Stimulated activated naive CD4-positive, alpha-beta T cell (primary cell): ENCODE measurements at regions not wholly inside any gene's neighbourhood (a gene's known extent, or its start where the extent isn't known, plus 50 kb on each side); places are given as distances from the start of the nearest gene placed in this dataset.

ENCODE experiments used
- DNase-seq, 6 experiments: peaks; one replicate each; lab custom pipeline; 2025; lab: John Stamatoyannopoulos, UW

DNA sequence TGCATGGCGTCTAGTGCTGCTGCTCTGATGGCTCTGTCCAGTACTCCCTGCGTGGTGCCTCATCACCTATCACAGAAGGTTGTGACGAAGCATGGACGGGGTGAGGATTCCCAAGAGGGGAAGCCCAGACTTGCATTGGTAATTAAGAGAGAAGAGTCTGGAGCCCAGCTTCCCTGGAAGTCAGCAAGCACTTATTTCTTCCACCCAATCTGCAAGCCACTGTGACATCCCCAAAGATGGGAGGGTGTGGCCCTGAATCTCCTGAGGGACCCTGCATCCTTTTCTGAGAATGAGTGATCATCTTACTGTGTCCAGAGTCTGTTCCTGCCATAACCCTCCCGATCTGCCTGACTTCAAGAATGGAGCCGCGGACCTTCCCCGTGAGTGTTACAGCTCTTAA, 166.7 kb downstream of the PTPN20 start:
- no peak for DNase-seq

DNA sequence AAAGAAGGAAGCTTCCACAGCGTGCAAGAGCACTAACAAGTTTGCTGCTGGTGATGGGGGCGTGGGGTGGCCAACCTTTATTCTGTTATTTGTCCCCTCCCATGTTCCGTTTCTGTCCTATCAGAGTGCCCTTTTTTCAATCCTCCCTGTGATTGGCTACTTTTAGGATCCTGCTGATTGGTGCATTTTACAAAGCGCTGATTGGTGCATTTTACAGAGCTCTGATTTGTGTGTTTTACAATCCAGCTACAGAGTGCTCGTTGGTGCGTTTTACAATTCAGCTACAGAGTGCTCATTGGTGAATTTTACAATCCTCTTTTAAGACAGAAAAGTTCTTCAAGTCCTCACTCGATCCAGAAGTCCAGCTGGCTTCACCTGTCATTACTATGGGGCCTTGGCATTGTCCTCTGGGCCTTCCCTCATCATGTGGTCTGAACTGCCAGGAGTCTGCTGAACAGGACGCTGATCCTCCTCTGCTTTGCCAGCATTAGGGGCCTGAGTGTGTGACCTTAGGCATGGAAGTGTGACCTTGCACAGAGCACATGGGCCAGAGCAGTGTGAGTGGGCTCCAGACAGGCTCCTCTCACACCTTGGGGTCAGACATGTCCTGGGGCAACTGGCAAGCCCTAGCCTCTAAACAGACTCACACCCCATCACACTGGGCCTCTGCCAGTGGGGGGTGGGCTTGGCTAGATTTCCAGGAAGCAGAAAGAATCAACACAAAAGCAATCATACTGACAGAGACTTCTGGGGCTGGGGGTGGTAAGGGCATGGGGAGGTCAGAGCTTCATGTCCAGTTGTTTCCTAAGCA, 167.4 kb downstream of the PTPN20 start:
- DNase-seq, result no peak

DNA sequence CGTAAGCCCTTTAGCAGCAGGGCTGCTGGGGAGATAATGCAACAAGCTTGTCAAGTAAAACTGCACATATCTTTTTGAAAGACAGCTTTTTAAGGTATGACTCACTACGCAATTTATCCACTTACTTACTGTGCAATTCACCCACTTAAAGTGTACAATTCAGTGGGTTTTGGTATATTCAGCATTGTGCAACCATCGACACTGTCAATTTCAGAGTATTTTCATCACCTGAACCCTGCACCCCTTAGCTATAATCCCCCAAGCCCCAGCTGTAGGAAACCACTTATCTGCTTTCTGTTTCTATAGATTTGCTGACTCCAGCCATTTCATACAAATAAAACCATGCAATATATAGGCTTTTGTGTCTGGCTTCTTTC, 168.0 kb downstream of the PTPN20 start:
- DNase-seq, result no peak

DNA sequence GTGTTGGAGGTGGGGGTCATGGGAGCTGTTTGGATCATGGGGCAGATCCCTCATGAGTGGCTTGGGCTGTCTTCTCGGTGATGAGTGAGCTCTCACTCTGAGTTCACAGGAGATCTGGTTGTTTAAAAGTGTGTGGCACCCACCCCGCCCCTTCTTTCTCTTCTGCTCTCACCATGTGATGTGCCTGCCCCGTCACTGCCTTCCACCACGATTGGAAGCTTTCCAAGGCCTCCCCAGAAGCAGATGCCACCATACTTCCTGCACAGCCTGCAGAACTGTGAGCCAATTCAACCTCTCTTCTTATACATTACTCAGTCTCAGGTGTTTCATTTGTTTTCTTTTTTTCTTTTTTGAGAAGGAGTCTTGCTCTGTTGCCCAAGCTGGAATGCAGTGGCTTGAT, 170.0 kb downstream of the PTPN20 start:
- peak in 4 of 6 experiments; percentile 3 to 35 (median 16) for DNase-seq

DNA sequence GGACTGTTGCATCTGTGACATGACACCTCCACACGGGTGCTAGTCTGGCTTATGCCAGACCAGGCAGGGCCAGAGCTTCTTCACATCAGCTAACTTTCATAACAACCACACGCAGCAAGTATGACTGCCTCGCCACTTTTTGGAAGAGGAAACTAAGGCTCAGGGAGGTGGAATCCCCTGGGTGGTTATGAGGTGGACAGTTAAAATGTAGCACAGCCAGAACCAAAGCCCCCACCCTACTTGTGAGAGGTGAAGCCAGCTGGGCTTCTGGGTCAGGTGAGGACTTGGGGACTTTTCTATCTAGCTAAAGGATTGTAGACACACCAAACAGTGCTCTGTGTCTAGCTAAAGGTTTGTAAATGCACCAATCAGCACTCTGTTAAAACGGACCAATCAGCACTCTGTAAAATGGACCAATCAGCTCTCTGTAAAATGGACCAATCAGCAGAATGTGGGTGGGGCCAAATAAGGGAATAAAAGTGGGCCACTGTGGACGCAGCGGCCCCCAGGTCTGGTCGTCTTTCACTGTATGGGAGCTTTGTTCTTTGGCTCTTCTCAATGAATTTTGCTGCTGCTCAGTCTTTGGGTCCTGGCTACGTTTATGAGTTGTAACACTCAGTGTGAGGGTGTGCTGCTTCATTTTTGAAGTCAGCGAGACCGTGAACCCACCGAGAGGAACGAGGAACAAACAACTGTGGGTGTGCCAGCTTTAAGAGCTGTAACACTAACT, 171.0 kb downstream of the PTPN20 start:
- no peak for DNase-seq

DNA sequence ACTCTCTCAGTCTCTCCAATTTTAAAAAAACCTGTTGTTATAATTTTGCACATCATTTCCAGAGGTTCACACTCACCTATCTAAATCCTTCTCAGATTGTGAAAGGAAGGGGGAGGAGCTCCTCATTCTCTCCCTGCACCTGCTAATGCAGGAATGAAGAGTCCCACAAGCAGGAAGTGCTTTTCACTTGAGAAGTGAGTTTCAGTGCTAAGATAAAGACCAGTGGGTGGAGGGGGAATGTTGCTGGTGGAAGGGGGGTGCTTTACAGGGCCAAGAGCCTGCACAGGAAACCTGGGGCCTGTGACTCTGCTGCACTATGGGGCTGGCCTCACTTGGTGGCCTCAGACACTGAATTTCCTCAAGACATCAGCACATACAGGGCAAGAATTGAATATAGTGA, 176.4 kb downstream of the PTPN20 start:
- peak in 1 of 6 experiments; percentile 12 for DNase-seq

DNA sequence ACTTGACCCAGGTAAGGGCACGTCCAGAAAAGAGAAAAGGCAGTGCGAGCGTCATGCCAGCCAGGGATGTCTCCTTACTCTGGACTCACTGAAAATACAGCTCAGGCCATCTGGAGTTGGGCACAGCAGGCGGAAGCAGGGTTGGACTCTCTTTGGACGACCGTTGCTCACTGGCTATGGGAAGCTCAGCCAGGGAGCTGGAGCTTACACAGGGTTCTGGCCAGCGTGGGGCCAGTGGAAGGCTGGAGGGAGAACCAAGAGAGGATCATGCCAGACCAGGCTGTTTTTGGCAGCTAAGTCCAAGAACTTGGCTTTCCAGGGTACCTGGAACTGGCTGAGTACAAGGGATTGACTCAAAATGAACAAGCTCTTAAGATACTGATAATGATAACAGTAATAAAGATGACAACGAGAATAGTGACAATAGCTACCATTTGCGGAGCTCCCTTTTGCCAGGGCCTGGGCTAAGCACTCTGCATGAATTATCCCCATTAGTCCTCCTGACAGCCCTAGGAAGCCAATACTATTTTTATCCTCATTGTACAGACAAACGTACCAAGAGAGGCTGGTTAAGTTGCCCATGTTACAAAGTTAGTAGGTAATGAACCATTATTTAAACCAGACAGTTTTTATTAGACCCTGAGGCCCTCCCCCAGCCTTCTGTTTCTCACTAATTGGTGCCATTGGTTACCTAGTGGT, 177.6 kb downstream of the PTPN20 start:
- DNase-seq, result no peak

DNA sequence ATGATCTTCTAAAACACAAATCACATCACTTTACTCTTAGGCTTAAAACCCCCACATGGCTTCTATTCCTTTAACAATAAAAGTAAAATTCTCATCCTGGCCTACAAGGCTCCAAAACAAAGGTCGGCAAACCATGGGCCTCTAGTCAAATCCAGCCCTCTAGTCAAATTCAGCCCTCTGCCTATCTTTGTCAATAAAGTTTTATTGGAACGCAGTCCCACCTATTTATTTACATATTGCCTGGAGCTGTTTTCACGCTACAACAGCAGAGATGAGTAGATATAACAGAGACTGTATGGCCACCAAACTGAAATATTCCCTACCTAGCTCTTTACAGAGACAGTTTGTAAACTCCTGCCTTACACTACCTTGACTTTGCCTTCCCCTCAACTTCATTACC, 178.8 kb downstream of the PTPN20 start:
- no peak for DNase-seq

DNA sequence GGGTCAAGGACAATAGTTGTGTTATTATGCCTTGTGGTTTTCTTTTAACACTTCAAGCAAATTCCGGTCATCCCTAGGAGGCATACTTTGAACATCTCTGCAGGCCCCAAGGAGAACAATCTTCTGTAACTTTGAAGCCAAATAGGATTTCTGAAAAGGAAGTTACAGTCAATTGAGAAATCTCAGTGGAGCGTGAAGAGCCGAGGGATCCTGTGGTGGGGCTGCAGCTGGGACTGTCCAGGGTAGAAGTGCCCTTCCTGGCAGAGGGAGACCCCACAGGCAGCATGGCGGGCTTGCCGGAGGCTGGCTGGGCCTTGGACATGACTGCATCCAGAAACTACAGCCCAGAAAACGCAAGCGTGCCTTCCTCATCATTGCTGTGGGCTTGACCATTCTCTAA, 179.7 kb downstream of the PTPN20 start:
- DNase-seq, result no peak

DNA sequence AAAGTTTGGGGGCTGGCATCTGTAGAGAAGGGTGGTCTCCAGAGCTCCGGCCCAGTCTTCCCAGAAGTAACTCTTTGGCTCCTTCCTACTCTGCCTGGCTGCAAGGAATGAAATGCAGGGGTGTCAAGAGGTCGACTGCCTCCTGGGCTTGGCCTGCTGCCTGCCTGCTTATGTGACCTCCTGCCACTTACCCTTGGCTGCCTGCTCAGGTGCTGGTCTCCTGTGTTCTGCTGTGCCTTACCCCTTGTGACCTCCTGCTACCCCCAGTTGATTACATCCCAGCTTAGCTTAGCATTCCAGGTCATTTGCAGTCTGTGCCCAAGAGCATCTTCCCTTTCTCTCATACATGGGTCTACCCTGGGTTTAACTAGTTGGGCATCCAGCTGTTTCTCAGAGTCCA, 180.2 kb downstream of the PTPN20 start:
- DNase-seq, result no peak

DNA sequence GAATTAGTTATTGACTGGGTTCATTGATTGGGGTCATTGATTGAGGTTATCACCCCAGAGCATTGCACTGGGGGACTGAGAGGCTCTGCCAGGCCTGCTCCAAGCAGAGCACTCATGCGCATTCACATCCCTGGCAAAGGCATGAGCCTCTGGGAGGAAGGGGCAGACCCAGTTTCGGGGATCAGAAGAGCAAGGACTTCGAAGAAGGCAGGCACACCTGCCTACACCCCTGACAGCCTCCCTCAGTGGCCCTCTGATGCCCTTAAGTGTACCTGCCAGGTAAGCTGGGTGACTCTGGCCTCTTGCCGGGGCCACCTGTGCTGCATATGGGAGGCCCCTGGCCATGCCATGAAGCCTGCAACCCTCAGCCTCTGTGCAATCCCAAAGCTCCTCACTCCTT, 181.1 kb downstream of the PTPN20 start:
- no peak for DNase-seq

DNA sequence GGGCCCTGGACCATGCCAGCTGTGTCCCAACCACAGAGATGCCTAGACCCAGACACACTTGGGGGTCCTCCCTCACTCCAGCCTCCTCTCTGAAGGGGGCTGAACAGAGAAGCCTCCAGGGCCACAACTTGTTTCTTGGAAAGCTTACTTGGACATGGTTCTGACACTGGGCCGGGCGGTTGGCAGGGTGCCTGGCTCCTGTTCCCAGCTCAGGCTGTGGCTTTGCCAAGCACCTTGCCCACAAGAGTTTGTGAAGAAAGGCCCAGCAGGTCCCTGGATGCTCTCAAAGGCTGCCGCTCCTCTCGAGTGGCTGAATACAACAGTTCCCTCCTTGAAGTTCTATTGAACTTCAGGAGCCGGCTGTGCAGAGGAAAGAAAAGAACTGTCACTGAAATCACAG, 181.6 kb downstream of the PTPN20 start:
- DNase-seq, result no peak

DNA sequence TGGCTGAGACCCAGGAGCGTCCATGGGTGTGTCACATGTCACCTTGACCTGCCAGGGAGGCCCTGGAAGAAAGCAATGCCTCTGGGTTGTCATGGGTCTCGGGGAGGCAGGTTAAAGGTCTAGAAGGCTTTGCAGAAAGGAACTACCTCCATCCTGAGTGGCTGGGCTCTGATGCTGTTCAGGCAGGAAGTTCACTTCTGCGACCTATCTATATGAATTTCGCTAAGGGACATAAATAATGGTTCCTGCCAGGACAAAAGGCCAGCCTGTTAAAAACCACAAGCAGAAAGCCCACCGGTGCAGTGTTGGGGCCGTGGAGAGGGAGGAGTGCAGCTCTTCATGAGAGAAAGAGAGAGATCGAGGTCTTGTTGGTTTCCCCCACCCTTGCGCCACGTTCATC, 182.9 kb downstream of the PTPN20 start:
- DNase-seq, result no peak

DNA sequence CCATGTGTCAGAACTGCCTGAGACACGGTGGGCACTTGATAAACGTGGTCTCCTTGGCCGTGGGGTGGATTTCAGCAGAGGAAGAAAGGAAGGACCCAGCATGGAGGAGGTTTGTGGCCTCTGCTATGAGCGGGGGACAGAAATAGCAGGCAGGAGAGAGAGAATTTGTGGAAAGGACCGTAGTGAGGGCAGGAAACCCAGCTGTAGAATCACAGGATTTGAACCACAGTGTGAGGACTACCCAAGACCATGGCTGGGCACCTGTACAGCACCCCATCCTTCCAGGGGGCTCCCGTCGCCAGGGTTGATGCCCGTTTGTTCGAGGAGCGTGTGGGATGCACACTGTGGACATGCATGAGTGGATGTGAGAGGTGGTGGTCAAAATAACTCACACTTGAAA, 183.4 kb downstream of the PTPN20 start:
- DNase-seq, result no peak

DNA sequence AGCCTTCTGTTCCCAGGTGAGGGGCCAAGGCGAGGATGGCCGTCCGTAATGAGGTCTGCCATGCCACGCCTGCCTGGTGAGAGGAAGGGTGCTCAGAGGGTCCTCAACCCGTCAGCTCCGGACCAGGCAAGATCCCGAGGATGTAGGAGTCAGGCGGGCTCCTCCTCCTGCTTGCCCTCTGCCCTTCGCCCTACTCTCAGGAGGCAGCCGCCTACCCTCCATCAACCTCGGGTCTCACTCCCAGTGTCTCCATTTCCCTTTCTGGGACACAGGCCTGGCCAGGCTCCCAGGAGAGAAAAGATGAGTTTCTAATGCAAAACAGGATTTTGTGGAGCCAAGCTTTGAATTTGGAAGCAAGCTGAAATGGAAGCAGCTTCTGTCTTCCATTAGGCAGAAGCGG, 184.0 kb downstream of the PTPN20 start:
- no peak for DNase-seq

DNA sequence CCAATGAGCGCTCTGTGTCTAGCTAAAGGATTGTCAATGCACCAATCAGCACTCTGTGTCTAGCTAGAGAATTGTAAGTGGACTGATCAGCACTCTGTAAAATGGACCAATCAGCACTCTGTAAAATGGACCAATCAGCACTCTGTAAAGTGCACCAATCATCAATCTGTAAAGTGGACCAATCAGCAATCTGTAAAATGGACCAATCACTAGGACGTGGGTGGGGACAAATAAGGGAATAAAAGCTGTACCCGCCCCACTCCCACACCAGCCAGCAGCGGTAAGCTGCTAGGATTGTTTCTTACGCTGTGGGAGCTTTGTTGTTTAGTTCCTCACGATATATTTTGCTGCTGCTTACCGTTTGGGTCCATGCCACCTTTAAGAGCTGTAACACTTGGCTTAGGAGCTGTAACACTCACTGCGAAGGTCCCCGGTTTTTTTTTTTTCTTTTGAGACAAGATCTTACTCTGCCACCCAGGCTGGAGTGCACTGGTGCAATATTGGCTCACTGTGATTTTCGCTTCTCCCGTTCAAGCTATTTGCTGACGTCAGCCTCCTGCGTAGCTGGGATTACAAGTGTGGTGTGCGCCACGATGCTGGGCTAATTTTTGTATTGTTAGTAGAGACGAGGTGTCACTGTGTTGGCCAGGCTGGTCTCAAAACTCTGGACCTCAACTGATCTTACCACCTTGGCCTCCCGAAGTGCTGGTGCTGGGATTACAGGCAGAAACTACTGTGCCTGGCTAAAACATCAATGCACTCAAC, 184.8 kb downstream of the PTPN20 start:
- DNase-seq, result no peak

DNA sequence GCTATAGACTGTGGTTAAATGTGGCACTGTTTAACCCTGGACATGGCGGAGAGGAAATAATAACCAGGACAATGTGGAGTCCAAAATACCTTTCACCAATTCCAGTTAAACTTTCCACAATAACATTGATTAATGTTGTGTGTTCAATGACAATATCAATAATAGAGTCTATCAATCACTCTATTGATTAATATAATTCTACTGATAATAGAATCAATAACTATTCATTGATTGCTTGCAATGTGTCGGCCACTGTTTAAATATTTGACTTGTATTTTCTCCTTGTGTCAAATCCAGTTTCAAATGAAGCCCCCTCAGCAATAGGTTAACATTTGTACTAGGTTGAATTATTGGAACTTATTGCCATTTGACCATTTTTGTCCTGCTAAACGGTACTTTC, 187.0 kb downstream of the PTPN20 start:
- no peak for DNase-seq

DNA sequence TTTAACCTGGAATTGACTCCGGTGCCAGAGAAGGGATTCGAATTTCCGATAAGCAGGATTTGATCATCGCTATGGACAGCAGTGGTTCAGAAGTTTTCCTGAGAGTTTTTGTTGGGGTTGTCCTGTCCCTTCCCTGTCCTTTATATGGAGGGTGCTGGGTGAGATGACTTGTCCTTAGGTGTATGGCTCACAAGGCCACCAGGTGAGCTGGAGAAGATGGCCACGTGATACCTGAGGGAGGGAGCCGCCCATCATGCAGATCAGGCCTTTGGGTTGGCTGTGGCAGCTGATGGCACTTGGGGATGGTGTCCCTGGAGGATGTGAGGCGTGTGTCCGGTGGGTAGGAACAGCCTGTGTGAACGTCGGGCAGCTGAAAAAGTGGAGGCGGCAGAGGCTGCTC, 187.7 kb downstream of the PTPN20 start:
- DNase-seq, result no peak

DNA sequence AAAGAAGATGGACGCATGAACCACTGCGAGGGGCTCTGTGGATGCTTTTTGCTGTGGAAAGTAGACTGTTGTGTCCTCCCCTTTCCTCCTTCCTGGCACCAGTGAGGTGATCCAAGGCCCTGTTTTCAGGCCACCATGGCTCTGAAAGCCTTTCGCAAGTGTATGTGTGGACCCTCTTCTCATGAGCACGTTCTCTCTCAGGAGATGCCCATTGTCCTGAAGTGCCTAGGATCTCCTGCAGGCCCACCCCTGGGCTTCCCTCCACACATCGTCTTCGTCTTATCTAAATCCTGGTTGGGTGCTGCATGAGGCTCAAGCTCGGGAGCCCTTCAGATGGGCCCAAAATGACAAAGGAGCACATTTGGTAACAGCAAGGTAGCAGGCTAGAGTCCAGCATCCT, 188.2 kb downstream of the PTPN20 start:
- no peak for DNase-seq

DNA sequence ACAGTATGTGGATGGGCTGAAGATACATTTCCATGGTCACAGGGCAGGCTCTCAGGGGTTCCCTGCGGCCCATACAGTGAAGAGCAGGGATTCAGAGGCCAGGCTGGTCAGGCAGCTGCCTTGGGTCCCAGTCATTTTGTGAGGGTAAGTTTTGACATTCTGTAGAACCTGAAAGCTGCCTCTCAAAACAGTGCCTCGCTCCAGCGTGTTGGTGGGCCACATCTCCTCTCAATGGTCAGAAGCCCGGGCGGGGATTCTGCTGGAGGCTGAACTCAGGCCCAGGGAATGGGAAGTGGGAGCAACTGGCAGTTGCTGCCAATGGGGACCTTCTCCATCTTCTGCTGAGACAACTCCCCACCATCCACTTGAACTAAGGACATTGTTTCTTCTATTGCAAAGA, 190.0 kb downstream of the PTPN20 start:
- DNase-seq, result no peak

DNA sequence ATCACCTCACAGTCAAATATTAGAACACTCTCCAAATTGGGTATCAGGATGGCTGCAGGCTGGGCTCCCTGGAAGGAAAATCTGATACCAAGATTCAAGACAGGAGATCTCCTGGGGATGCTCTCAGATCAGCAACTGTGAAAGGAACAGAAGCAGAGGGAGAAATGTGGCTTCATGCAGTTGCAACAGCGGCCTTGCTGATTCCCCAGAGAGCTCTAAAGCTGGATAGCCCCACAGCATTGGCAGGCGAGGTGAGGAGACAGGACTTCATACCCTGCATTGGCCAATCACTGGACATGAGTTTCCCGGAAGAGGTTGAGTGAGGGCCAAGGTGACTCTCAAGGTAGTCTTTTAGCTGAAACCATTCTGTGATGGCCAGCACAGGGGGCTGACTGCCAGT, 190.6 kb downstream of the PTPN20 start:
- no peak for DNase-seq

DNA sequence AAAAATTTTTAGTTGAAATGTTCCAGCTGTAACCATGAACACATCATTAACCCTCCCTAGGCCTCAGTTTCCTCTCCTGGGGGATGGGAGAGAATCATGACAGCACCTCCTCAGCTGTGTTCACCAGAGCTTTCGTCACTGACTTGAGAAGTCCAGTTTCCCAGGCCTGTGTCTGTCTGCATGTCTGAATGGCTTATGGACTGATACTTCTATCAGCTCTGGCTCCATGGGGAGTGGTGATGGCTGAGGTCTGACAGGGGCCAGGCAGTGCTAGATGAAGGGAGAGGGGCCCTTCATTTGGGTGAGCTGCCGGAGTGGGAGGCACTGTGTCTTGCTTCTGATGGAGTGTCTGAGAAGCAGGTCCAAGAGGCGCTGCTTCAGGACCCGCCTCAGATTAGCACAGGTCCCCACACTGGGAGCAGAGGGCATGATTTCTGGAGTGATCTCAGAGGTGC, 192.9 kb downstream of the PTPN20 start:
- DNase-seq, result no peak
